ENCODE measurements at regions not wholly inside any gene's neighbourhood (a gene's known extent, or its start where the extent isn't known, plus 50 kb on each side); places are given as distances from the start of the nearest gene placed in this dataset.

- no peak for ATAC-seq (replicated peaks in 6 of 8)
- in situ Hi-C loops (cut with MboI; ENCODE audit: low pct_unique_long_range_greater_than_20kb in 2 of 9, low sequenced_read_pairs in 9 of 9, unreplicated experiment in 9 of 9), result loop anchor here in 3 of 9 experiments (10.0 to 25.0 kb wide), 3 partner anchors 255 to 333 kb away; no protein-coding TSS in a partner anchor
These were observed 146.0 kb downstream of the SLC38A4 start for GRCh38 chr12:46679754-46680153.

GRCh38 chr12:46678426-46678825, 147.4 kb downstream of the SLC38A4 start:
- WGBS, 10 experiments, result 60 to 100% (median 96%) methylated on average over 2 to 3 of the region's 3 CpGs; no CpG with 5 or more reads in 1 of the 10 experiments
- no peak for ATAC-seq (replicated peaks in 6 of 8)
- Histone ChIP-seq H3K4me1 (replicated peaks in 1 of 2) (no peaks in the 10 kb centered on the region), H3K27ac (no peak overlapping the region), H3K4me3 (no peak overlapping the region)
- in situ Hi-C loops (cut with MboI; ENCODE audit: low pct_unique_long_range_greater_than_20kb in 2 of 9, low sequenced_read_pairs in 9 of 9, unreplicated experiment in 9 of 9), result loop anchor here in 3 of 9 experiments (10.0 to 25.0 kb wide), 3 partner anchors 256 to 334 kb away; no protein-coding TSS in a partner anchor

More at GRCh38 chr12:46679754-46680153, 146.0 kb downstream of the SLC38A4 start:
- Histone ChIP-seq H3K27ac (no peak overlapping the region), H3K4me1 (replicated peaks in 1 of 2) (no peaks in the 10 kb centered on the region), H3K4me3 (no peak overlapping the region)
- WGBS, 10 experiments, result 0 to 67% (median 50%) methylated on average over 1 to 3 of the region's 3 CpGs; no CpG with 5 or more reads in 1 of the 10 experiments

- peak in 6 of 8 experiments; percentile 24 to 58 (median 40) for ATAC-seq (replicated peaks in 6 of 8)
- H3K27ac ChIP-seq, result no peak overlapping the region
- in situ Hi-C loops (cut with MboI; ENCODE audit: low pct_unique_long_range_greater_than_20kb in 2 of 9, low sequenced_read_pairs in 9 of 9, unreplicated experiment in 9 of 9), result loop anchor here in 3 of 9 experiments (10.0 to 25.0 kb wide), 3 partner anchors 257 to 335 kb away; no protein-coding TSS in a partner anchor
- WGBS, 10 experiments, result 60 to 100% (median 82%) methylated on average over 1 to 2 of the region's 2 CpGs; no CpG with 5 or more reads in 4 of the 10 experiments
- no peaks in the 10 kb centered on the region for H3K4me1 ChIP-seq (replicated peaks in 1 of 2)
- H3K4me3 ChIP-seq, result no peak overlapping the region
These were observed 148.0 kb downstream of the SLC38A4 start for GRCh38 chr12:46677749-46678148.

GRCh38 chr12:46676797-46677520, 148.8 kb downstream of the SLC38A4 start:
- H3K27ac ChIP-seq, result no peak overlapping the region
- no peaks in the 10 kb centered on the region for H3K4me1 ChIP-seq (replicated peaks in 1 of 2)
- H3K4me3 ChIP-seq, result no peak overlapping the region
- in situ Hi-C loops (cut with MboI; ENCODE audit: low pct_unique_long_range_greater_than_20kb in 2 of 9, low sequenced_read_pairs in 9 of 9, unreplicated experiment in 9 of 9), result loop anchor here in 3 of 9 experiments (10.0 to 25.0 kb wide), 3 partner anchors 258 to 335 kb away; no protein-coding TSS in a partner anchor
- 36 to 100% (median 87%) methylated on average over 1 to 7 of the region's 7 CpGs; no CpG with 5 or more reads in 1 of the 10 experiments for WGBS, 10 experiments
- peak in 3 of 8 experiments; percentile 19 to 92 (median 66) for ATAC-seq (replicated peaks in 6 of 8)

GRCh38 chr12:46676396-46676795, 149.4 kb downstream of the SLC38A4 start:
- WGBS, 10 experiments, result 29 to 100% (median 86%) methylated on average over 1 of the region's 1 CpG; no CpG with 5 or more reads in 1 of the 10 experiments
- H3K4me3 ChIP-seq, result no peak overlapping the region
- in situ Hi-C loops (cut with MboI; ENCODE audit: low pct_unique_long_range_greater_than_20kb in 2 of 9, low sequenced_read_pairs in 9 of 9, unreplicated experiment in 9 of 9), result loop anchor here in 3 of 9 experiments (10.0 to 25.0 kb wide), 3 partner anchors 258 to 336 kb away; no protein-coding TSS in a partner anchor
- H3K4me1 ChIP-seq (replicated peaks in 1 of 2), result no peaks in the 10 kb centered on the region
- H3K27ac ChIP-seq, result no peak overlapping the region
- no peak for ATAC-seq (replicated peaks in 6 of 8)

GRCh38 chr12:46675736-46676135, 150.1 kb downstream of the SLC38A4 start:
- H3K27ac ChIP-seq, result no peak overlapping the region
- ATAC-seq (replicated peaks in 6 of 8), result peak in 1 of 8 experiments; percentile 20
- in situ Hi-C loops (cut with MboI; ENCODE audit: low pct_unique_long_range_greater_than_20kb in 2 of 9, low sequenced_read_pairs in 9 of 9, unreplicated experiment in 9 of 9), result loop anchor here in 3 of 9 experiments (10.0 to 25.0 kb wide), 3 partner anchors 259 to 337 kb away; no protein-coding TSS in a partner anchor
- WGBS, 10 experiments, result 3 to 100% (median 76%) methylated on average over 1 to 11 of the region's 11 CpGs; no CpG with 5 or more reads in 3 of the 10 experiments
- no peaks in the 10 kb centered on the region for H3K4me1 ChIP-seq (replicated peaks in 1 of 2)
- H3K4me3 ChIP-seq, result no peak overlapping the region

- ATAC-seq (replicated peaks in 6 of 8), result no peak
- Histone ChIP-seq H3K4me1 (replicated peaks in 1 of 2) (no peaks in the 10 kb centered on the region), H3K4me3 (no peak overlapping the region), H3K27ac (no peak overlapping the region)
- 43 to 100% (median 77%) methylated on average over 1 to 4 of the region's 4 CpGs; no CpG with 5 or more reads in 2 of the 10 experiments for WGBS, 10 experiments
- in situ Hi-C loops (cut with MboI; ENCODE audit: low pct_unique_long_range_greater_than_20kb in 2 of 9, low sequenced_read_pairs in 9 of 9, unreplicated experiment in 9 of 9), result loop anchor here in 3 of 9 experiments (10.0 to 25.0 kb wide), 5 partner anchors 260 to 512 kb away; no protein-coding TSS in a partner anchor
These were observed 151.0 kb downstream of the SLC38A4 start for GRCh38 chr12:46674800-46675199.

- in situ Hi-C loops (cut with MboI; ENCODE audit: low pct_unique_long_range_greater_than_20kb in 2 of 9, low sequenced_read_pairs in 9 of 9, unreplicated experiment in 9 of 9), result loop anchor here in 3 of 9 experiments (10.0 to 25.0 kb wide), 3 partner anchors 261 to 512 kb away; no protein-coding TSS in a partner anchor
- Histone ChIP-seq H3K4me3 (no peak overlapping the region), H3K27ac (no peak overlapping the region), H3K4me1 (replicated peaks in 1 of 2) (no peaks in the 10 kb centered on the region)
- no peak for ATAC-seq (replicated peaks in 6 of 8)
- WGBS, 10 experiments, result 60 to 100% (median 83%) methylated on average over 1 of the region's 1 CpG; no CpG with 5 or more reads in 2 of the 10 experiments
These were observed 151.7 kb downstream of the SLC38A4 start for GRCh38 chr12:46674129-46674528.

GRCh38 chr12:46671102-46671501, 154.7 kb downstream of the SLC38A4 start:
- WGBS, 10 experiments, result 8 to 94% (median 80%) methylated on average over 1 to 2 of the region's 2 CpGs; no CpG with 5 or more reads in 3 of the 10 experiments
- in situ Hi-C loops (cut with MboI; ENCODE audit: low pct_unique_long_range_greater_than_20kb in 2 of 9, low sequenced_read_pairs in 9 of 9, unreplicated experiment in 9 of 9), result loop anchor here in 3 of 9 experiments (10.0 to 25.0 kb wide), 3 partner anchors 264 to 509 kb away; no protein-coding TSS in a partner anchor
- no peak overlapping the region for H3K27ac ChIP-seq

GRCh38 chr12:46670636-46671035, 155.2 kb downstream of the SLC38A4 start:
- Histone ChIP-seq H3K4me1 (replicated peaks in 1 of 2) (no peaks in the 10 kb centered on the region), H3K4me3 (no peak overlapping the region), H3K27ac (no peak overlapping the region)
- WGBS, 10 experiments, result 50 to 100% (median 100%) methylated on average over 1 of the region's 1 CpG; no CpG with 5 or more reads in 5 of the 10 experiments
- no peak for ATAC-seq (replicated peaks in 6 of 8)
- in situ Hi-C loops (cut with MboI; ENCODE audit: low pct_unique_long_range_greater_than_20kb in 2 of 9, low sequenced_read_pairs in 9 of 9, unreplicated experiment in 9 of 9), result loop anchor here in 3 of 9 experiments (10.0 to 25.0 kb wide), 3 partner anchors 264 to 508 kb away; no protein-coding TSS in a partner anchor

More at GRCh38 chr12:46671102-46671501, 154.7 kb downstream of the SLC38A4 start:
- ATAC-seq (replicated peaks in 6 of 8), result no peak
- Histone ChIP-seq H3K4me3 (no peak overlapping the region), H3K4me1 (replicated peaks in 1 of 2) (no peaks in the 10 kb centered on the region)

- H3K4me1 ChIP-seq (replicated peaks in 1 of 2), result no peaks in the 10 kb centered on the region
- H3K4me3 ChIP-seq, result no peak overlapping the region
- WGBS, 10 experiments, result 4 to 100% (median 42%) methylated on average over 1 to 2 of the region's 2 CpGs; no CpG with 5 or more reads in 4 of the 10 experiments
- in situ Hi-C loops (cut with MboI; ENCODE audit: low pct_unique_long_range_greater_than_20kb in 2 of 9, low sequenced_read_pairs in 9 of 9, unreplicated experiment in 9 of 9), result loop anchor here in 3 of 9 experiments (10.0 to 25.0 kb wide), 3 partner anchors 265 to 507 kb away; no protein-coding TSS in a partner anchor
- H3K27ac ChIP-seq, result no peak overlapping the region
- ATAC-seq (replicated peaks in 6 of 8), result no peak
These were observed 156.1 kb downstream of the SLC38A4 start for GRCh38 chr12:46669720-46670119.

- Histone ChIP-seq H3K4me3 (no peak overlapping the region), H3K27ac (no peak overlapping the region), H3K4me1 (replicated peaks in 1 of 2) (no peaks in the 10 kb centered on the region)
- in situ Hi-C loops (cut with MboI; ENCODE audit: low pct_unique_long_range_greater_than_20kb in 2 of 9, low sequenced_read_pairs in 9 of 9, unreplicated experiment in 9 of 9), result loop anchor here in 3 of 9 experiments (25.0 kb wide), 2 partner anchors 280 to 505 kb away; no protein-coding TSS in a partner anchor
- ATAC-seq (replicated peaks in 6 of 8), result no peak
These were observed 158.2 kb downstream of the SLC38A4 start for GRCh38 chr12:46667551-46667950.

All from motor neuron (in vitro differentiated cells).